ENCODE measurements at regions not wholly inside any gene's neighbourhood (a gene's known extent, or its start where the extent isn't known, plus 50 kb on each side); places are given as distances from the start of the nearest gene placed in this dataset.

- no peak overlapping the region for H3K4me3 ChIP-seq (ENCODE audit: low read depth, low read length)
- H3K4me3 Mint-ChIP-seq (ENCODE audit: unreplicated experiment) = no peak overlapping the region
- no peak for DNase-seq
- H3K27me3 Mint-ChIP-seq (ENCODE audit: insufficient read depth, unreplicated experiment) = no peaks in the 10 kb centered on the region
- H3K4me1 Mint-ChIP-seq (ENCODE audit: low read depth, unreplicated experiment) = no peaks in the 10 kb centered on the region
- no peak for TF ChIP-seq CTCF (IDR thresholded peaks at IDR 0.05; ENCODE audit: insufficient read depth in 1 of 2, low read depth in 1 of 2, low read length in 1 of 2, severe bottlenecking in 1 of 2, unreplicated experiment in 1 of 2)
- no peaks in the 10 kb centered on the region for H3K9me3 ChIP-seq
- BruUV-seq (replicated peaks) = no TSS peak
- H3K9me3 Mint-ChIP-seq (ENCODE audit: unreplicated experiment) = no peaks in the 10 kb centered on the region
- intact Hi-C loops (cut with micrococcal nuclease; ENCODE audit: unreplicated experiment) = no loop called here
- CTCF ChIA-PET = no interaction called here
- H3K4me1 ChIP-seq = no peaks in the 10 kb centered on the region
- no peaks in the 10 kb centered on the region for H3K36me3 Mint-ChIP-seq (ENCODE audit: insufficient read depth, unreplicated experiment)
- no peak overlapping the region for H3K27ac Mint-ChIP-seq (ENCODE audit: unreplicated experiment)
- POLR2A ChIA-PET = no interaction called here
- H3K36me3 ChIP-seq (ENCODE audit: control insufficient read depth, insufficient read depth, low read length) = no peaks in the 10 kb centered on the region
- H3K27me3 ChIP-seq (replicated peaks; ENCODE audit: control insufficient read depth, insufficient read depth, low read length) = no peaks in the 10 kb centered on the region
These were observed 1098.8 kb upstream of the IGFBP7 start for GRCh38 chr4:58209001-58209400.

GRCh38 chr4:58205446-58206235, 1095.5 kb upstream of the IGFBP7 start:
- no peaks in the 10 kb centered on the region for H3K9me3 ChIP-seq
- no peak overlapping the region for H3K4me3 Mint-ChIP-seq (ENCODE audit: unreplicated experiment)
- DNase-seq = no peak
- CTCF ChIA-PET = no interaction called here
- TF ChIP-seq CTCF (IDR thresholded peaks at IDR 0.05; ENCODE audit: insufficient read depth in 1 of 2, low read depth in 1 of 2, low read length in 1 of 2, severe bottlenecking in 1 of 2, unreplicated experiment in 1 of 2) = no peak
- no peaks in the 10 kb centered on the region for H3K27me3 ChIP-seq (replicated peaks; ENCODE audit: control insufficient read depth, insufficient read depth, low read length)
- H3K27ac Mint-ChIP-seq (ENCODE audit: unreplicated experiment) = no peak overlapping the region
- H3K4me3 ChIP-seq (ENCODE audit: low read depth, low read length) = no peak overlapping the region
- H3K27me3 Mint-ChIP-seq (ENCODE audit: insufficient read depth, unreplicated experiment) = no peaks in the 10 kb centered on the region
- H3K36me3 ChIP-seq (ENCODE audit: control insufficient read depth, insufficient read depth, low read length) = no peaks in the 10 kb centered on the region
- H3K4me1 Mint-ChIP-seq (ENCODE audit: low read depth, unreplicated experiment) = no peaks in the 10 kb centered on the region
- POLR2A ChIA-PET = no interaction called here
- H3K9me3 Mint-ChIP-seq (ENCODE audit: unreplicated experiment) = no peaks in the 10 kb centered on the region
- no TSS peak for BruUV-seq (replicated peaks)
- intact Hi-C loops (cut with micrococcal nuclease; ENCODE audit: unreplicated experiment) = no loop called here
- no peaks in the 10 kb centered on the region for H3K4me1 ChIP-seq
- no peaks in the 10 kb centered on the region for H3K36me3 Mint-ChIP-seq (ENCODE audit: insufficient read depth, unreplicated experiment)

- Mint-ChIP-seq H3K4me3 (ENCODE audit: unreplicated experiment) (no peak overlapping the region), H3K36me3 (ENCODE audit: insufficient read depth, unreplicated experiment) (no peaks in the 10 kb centered on the region), H3K4me1 (ENCODE audit: low read depth, unreplicated experiment) (no peaks in the 10 kb centered on the region), H3K9me3 (ENCODE audit: unreplicated experiment) (no peaks in the 10 kb centered on the region), H3K27ac (ENCODE audit: unreplicated experiment) (no peak overlapping the region), H3K27me3 (ENCODE audit: insufficient read depth, unreplicated experiment) (no peaks in the 10 kb centered on the region)
- no peaks in the 10 kb centered on the region for H3K27me3 ChIP-seq (replicated peaks; ENCODE audit: control insufficient read depth, insufficient read depth, low read length)
- BruUV-seq (replicated peaks) = no TSS peak
- CTCF ChIA-PET = no interaction called here
- intact Hi-C loops (cut with micrococcal nuclease; ENCODE audit: unreplicated experiment) = no loop called here
- no peaks in the 10 kb centered on the region for H3K4me1 ChIP-seq
- no peak for DNase-seq
- POLR2A ChIA-PET = no interaction called here
- no peak overlapping the region for H3K4me3 ChIP-seq (ENCODE audit: low read depth, low read length)
- H3K36me3 ChIP-seq (ENCODE audit: control insufficient read depth, insufficient read depth, low read length) = no peaks in the 10 kb centered on the region
- TF ChIP-seq CTCF (IDR thresholded peaks at IDR 0.05; ENCODE audit: insufficient read depth in 1 of 2, low read depth in 1 of 2, low read length in 1 of 2, severe bottlenecking in 1 of 2, unreplicated experiment in 1 of 2) = no peak
- no peaks in the 10 kb centered on the region for H3K9me3 ChIP-seq
These were observed 1082.0 kb upstream of the IGFBP7 start for GRCh38 chr4:58192217-58192616.

All from Caco-2 (cell line).